Globus pallidus (tissue), 1 donor: ENCODE measurements at regions not wholly inside any gene's neighbourhood (a gene's known extent, or its start where the extent isn't known, plus 50 kb on each side); places are given as distances from the start of the nearest gene placed in this dataset.
"Not testable (repeated sequence)": the region's sequence is repeated elsewhere in the genome, so short reads cannot be mapped to it uniquely, and the experiment has no call there.

ENCODE experiments used
- DNase-seq: peaks from one replicate; pipeline ENCODE4 v3.0.0-alpha.2; 2015; ENCODE audit warnings: low spot score

DNA sequence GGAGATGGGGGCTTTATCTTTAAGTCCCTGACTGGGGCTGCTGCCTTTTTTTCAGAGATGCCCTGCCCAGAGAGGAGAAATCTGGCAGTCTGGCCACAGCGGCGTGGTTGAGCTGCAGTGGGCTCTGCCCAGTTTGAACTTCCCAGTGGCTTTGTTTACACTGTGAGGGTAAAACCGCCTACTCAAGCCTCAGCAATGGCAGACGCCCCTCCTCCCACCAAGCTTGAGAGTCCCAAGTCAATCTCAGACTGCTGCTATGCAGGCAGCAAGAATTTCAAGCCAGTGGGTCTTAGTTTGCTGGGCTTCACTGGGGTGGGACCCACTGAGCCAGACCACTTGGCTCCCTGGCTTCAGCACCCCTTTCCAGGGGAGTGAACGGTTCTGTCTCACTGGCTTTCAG is 76.4 kb upstream of the DNAJC1 start:
- DNase-seq, result not testable (repeated sequence)

- DNase-seq, result no peak
Measured at GRCh38 chr10:22071332-22071731, 67.8 kb upstream of the DNAJC1 start.

DNA sequence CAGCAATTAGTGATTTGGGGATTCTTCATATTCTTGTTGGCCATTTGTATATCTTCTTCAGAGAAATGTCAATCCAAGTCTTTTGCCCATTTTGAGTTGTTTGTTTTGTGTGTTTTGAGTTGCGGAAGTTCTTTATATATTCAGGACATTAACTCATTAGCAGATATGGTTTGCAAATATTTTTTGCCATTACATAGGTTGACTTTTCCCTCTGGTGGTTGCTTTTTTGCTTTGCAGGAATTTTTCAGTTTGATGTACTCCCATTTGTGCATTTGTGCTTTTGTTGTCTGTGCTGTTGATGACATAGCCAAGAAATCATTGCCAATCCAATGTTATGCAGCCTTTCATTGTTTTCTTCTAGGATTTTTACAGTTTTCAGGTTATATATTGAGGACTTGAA is 63.6 kb upstream of the DNAJC1 start:
- DNase-seq, result no peak

DNA sequence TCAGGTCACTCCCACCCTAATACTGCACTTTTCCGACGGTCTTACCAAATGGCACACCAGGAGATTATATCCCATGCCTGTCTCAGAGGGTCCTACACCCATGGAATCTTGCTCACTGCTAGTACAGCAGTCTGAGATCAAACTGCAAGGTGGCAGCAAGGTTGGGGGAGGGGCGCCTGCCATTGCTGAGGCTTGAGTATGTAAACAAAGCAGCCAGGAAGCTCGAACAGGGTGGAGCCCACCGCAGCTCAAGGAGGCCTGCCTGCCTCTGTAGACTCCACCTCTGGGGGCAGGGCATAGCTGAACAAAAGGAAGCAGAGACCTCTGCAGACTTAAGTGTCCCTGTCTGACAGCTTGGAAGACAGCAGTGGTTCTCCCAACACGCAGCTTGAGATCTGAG is 57.5 kb upstream of the DNAJC1 start:
- not testable (repeated sequence) for DNase-seq

GRCh38 chr10:22058201-22058600 is 54.7 kb upstream of the DNAJC1 start:
- no peak for DNase-seq

GRCh38 chr10:22054961-22055360 is 51.4 kb upstream of the DNAJC1 start:
- DNase-seq, result no peak
